ENCODE measurements at regions not wholly inside any gene's neighbourhood (a gene's known extent, or its start where the extent isn't known, plus 50 kb on each side); places are given as distances from the start of the nearest gene placed in this dataset.

- no peak overlapping the region for H3K4me3 ChIP-seq (ENCODE audit: low read length)
- DNase-seq (ENCODE audit: low read depth), result no peak
- no peak for TF ChIP-seq CTCF (conservative IDR thresholded peaks at IDR 0.05; ENCODE audit: low read length)
Measured at GRCh38 chr9:27880635-27881034, 307.4 kb upstream of the C9orf72 start.

GRCh38 chr9:27888661-27889295, 315.5 kb upstream of the C9orf72 start:
- no peak for DNase-seq (ENCODE audit: low read depth)
- peak; percentile 49 for TF ChIP-seq CTCF (conservative IDR thresholded peaks at IDR 0.05; ENCODE audit: low read length)
- H3K4me3 ChIP-seq (ENCODE audit: low read length), result no peak overlapping the region

DNA sequence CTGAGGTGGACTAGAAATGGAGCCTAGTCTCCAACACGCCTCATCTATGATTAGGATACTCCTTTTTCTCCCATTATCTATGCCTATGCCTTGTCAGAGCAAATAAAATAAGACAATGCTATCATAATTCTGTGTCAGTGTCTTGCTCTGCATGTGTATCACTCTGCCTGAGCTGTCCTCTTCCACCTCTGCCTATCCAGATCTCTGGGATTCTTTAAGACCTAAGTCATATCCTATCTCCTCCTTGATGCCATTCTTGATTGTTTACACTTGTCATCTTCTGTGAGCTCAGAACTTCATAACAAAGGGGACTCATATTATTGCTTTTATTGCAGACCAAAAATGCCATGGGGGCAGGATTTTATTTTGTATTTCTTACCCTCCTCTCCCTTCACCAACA, 351.2 kb upstream of the C9orf72 start:
- TF ChIP-seq CTCF (conservative IDR thresholded peaks at IDR 0.05; ENCODE audit: low read length), result no peak
- H3K4me3 ChIP-seq (ENCODE audit: low read length), result no peak overlapping the region
- no peak for DNase-seq (ENCODE audit: low read depth)

DNA sequence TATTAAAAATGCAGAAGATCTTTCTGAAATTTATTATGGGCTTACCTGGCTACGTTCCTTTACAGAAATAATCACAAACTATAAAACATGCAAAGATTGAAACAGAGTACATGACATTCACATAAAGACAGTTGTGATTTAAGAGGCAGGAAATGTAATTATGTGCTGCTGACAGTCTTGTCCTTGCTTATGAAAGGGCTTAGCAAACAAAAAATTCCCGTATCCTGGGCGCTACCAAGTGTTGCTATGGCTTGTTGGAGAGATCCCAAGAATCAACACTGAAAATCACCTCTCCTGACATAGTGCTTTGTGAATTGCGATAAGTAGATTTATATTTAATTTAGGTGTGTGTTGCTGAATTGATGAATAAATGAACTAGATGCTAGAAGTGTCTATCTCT, 352.5 kb upstream of the C9orf72 start:
- no peak for DNase-seq (ENCODE audit: low read depth)
- H3K4me3 ChIP-seq (ENCODE audit: low read length), result no peak overlapping the region
- no peak for TF ChIP-seq CTCF (conservative IDR thresholded peaks at IDR 0.05; ENCODE audit: low read length)

DNA sequence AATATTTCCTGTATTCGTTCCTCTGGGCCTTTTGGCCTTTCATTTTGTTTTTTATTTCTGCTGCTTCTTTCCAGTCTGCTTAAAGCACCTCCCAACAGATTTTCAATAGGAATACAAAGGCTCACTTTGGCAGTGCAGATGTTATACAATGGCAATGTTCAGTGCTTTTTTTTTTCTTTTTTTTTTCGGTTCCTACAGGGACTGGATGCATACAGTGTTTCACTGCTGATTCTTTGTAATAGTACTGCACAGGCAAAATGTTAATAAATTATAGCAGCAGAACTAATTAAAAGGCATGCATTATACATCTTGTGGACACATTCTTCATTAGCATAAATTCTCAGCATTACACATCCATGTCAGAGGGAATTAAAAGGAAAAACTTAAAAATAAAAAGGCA, 356.6 kb upstream of the C9orf72 start:
- no peak for DNase-seq (ENCODE audit: low read depth)
- H3K4me3 ChIP-seq (ENCODE audit: low read length), result no peak overlapping the region
- TF ChIP-seq CTCF (conservative IDR thresholded peaks at IDR 0.05; ENCODE audit: low read length), result no peak

- no peak for TF ChIP-seq CTCF (conservative IDR thresholded peaks at IDR 0.05; ENCODE audit: low read length)
- no peak overlapping the region for H3K4me3 ChIP-seq (ENCODE audit: low read length)
- DNase-seq (ENCODE audit: low read depth), result no peak
Measured at GRCh38 chr9:27933210-27934025, 360.1 kb upstream of the C9orf72 start.

GRCh38 chr9:27934471-27934870, 361.2 kb upstream of the C9orf72 start:
- H3K4me3 ChIP-seq (ENCODE audit: low read length), result no peak overlapping the region
- no peak for DNase-seq (ENCODE audit: low read depth)
- no peak for TF ChIP-seq CTCF (conservative IDR thresholded peaks at IDR 0.05; ENCODE audit: low read length)

Measured in AG10803 (cell line).